ENCODE measurements at regions not wholly inside any gene's neighbourhood (a gene's known extent, or its start where the extent isn't known, plus 50 kb on each side); places are given as distances from the start of the nearest gene placed in this dataset.

DNA sequence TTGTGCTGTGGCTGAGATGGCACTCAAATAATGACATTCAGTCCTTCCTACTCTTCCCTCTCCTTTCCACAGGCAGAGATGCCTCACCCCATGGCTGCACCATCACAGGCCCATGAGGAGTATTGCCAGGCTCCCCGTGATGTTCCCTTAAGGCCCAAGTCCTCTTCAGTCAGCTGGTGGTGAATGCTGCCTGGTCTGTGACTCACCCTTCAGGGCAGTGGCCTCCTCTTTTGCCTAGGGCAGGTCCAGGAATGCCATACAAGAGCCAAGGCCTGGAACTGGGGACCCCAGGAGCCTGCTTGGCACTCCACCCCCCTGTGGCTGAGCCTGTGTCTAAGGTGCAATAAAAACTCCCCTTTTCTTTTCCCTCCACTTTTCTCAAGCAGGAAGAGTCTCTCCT, 144.2 kb upstream of the GEMIN8 start:
- H3K27ac Mint-ChIP-seq, result no peak overlapping the region
- no peak for DNase-seq (ENCODE audit: low spot score)
- ChIA-PET CTCF (no interaction called here), POLR2A (no interaction called here)
- no peak for TF ChIP-seq ZNF423 (CRISPR knock-in tag; IDR thresholded peaks at IDR 0.05)
- TF ChIP-seq NR2C2 (CRISPR knock-in tag; IDR thresholded peaks at IDR 0.05), result no peak
- no peak for TF ChIP-seq GRHL2 (CRISPR knock-in tag; IDR thresholded peaks at IDR 0.05; ENCODE audit: insufficient replicate concordance, severe bottlenecking)
- TF ChIP-seq, protein P1, sequence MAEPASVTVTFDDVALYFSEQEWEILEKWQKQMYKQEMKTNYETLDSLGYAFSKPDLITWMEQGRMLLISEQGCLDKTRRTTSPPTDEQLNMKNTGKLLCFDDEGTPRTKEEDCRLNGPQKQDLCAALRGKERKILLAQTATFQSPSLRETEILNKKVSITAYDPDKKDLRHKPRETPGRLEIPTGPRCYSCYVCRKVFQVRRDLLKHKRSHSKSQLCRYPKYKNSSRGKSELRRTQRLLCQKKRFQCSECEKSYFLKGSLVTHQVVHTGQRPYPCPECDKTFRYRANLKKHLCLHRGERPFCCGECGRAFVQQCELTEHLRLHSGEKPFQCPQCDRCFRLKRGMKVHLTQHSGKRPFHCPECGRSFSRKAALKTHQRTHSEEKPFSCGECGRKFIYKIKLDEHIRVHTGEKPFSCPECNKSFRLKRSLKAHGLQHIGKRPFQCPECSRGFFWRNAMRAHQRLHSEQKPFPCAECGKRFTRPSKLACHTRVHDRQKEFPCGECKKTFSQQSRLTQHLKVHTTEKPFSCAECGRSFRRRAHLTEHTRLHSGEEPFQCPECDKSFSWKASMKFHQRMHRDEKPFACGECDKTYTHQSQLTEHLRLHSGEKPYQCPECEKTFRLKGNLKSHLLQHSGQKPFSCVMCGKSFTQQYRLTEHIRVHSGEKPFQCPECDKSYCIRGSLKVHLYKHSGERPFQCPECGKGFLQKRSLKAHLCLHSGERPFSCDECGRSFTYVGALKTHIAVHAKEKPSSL (CRISPR knock-in tag; conservative IDR thresholded peaks at IDR 0.05), result no peak
- no peak for TF ChIP-seq FOXJ3 (CRISPR knock-in tag; IDR thresholded peaks at IDR 0.05; ENCODE audit: borderline replicate concordance)
- TF ChIP-seq ELF4 (CRISPR knock-in tag; IDR thresholded peaks at IDR 0.05; ENCODE audit: low read depth), result no peak
- TF ChIP-seq NFYB (CRISPR knock-in tag; conservative IDR thresholded peaks at IDR 0.05; ENCODE audit: low read depth), result no peak
- TF ChIP-seq JAZF1 (CRISPR knock-in tag; IDR thresholded peaks at IDR 0.05), result no peak
- TF ChIP-seq, protein P2, sequence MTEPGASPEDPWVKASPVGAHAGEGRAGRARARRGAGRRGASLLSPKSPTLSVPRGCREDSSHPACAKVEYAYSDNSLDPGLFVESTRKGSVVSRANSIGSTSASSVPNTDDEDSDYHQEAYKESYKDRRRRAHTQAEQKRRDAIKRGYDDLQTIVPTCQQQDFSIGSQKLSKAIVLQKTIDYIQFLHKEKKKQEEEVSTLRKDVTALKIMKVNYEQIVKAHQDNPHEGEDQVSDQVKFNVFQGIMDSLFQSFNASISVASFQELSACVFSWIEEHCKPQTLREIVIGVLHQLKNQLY (CRISPR knock-in tag; IDR thresholded peaks at IDR 0.05), result no peak
- TF ChIP-seq, protein P3, sequence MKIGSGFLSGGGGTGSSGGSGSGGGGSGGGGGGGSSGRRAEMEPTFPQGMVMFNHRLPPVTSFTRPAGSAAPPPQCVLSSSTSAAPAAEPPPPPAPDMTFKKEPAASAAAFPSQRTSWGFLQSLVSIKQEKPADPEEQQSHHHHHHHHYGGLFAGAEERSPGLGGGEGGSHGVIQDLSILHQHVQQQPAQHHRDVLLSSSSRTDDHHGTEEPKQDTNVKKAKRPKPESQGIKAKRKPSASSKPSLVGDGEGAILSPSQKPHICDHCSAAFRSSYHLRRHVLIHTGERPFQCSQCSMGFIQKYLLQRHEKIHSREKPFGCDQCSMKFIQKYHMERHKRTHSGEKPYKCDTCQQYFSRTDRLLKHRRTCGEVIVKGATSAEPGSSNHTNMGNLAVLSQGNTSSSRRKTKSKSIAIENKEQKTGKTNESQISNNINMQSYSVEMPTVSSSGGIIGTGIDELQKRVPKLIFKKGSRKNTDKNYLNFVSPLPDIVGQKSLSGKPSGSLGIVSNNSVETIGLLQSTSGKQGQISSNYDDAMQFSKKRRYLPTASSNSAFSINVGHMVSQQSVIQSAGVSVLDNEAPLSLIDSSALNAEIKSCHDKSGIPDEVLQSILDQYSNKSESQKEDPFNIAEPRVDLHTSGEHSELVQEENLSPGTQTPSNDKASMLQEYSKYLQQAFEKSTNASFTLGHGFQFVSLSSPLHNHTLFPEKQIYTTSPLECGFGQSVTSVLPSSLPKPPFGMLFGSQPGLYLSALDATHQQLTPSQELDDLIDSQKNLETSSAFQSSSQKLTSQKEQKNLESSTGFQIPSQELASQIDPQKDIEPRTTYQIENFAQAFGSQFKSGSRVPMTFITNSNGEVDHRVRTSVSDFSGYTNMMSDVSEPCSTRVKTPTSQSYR (CRISPR knock-in tag; IDR thresholded peaks at IDR 0.05), result no peak
- H3K4me1 Mint-ChIP-seq, result no peaks in the 10 kb centered on the region
- ATAC-seq, result no peak
- H3K27me3 Mint-ChIP-seq (ENCODE audit: low read depth), result no peaks in the 10 kb centered on the region; the same call in 1 of the 2 replicates
- H3K9me3 Mint-ChIP-seq, result peaks cover 3% of the 10 kb centered on the region
- H3K4me3 Mint-ChIP-seq, result no peak overlapping the region
- H3K36me3 Mint-ChIP-seq, result no peaks in the 10 kb centered on the region

DNA sequence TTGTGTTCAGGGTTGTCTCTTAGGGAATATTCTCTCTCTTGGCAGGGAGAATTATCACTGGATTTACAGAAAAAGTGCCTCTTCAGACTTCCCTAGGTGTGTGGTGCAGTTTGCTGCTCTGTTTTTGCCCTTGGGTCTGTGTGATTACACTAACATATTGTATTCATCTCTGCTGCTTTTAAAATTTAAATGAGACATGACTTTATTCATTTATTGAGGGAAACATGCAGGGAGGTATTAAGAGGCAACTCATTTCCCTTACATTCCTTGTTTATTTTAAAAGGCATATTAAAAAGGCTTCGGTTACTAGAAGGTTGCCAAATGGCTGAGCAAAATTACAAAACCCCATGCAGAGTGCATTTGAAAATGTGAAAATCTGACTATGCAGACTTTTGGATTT, 135.1 kb upstream of the GEMIN8 start:
- no peaks in the 10 kb centered on the region; the same call in 1 of the 2 replicates for H3K27me3 Mint-ChIP-seq (ENCODE audit: low read depth)
- H3K9me3 Mint-ChIP-seq, result peaks cover 12% of the 10 kb centered on the region
- ChIA-PET POLR2A (no interaction called here), CTCF (no interaction called here)
- H3K4me1 Mint-ChIP-seq, result no peaks in the 10 kb centered on the region
- no peak for DNase-seq (ENCODE audit: low spot score)
- H3K27ac Mint-ChIP-seq, result no peak overlapping the region
- TF ChIP-seq, protein P4, sequence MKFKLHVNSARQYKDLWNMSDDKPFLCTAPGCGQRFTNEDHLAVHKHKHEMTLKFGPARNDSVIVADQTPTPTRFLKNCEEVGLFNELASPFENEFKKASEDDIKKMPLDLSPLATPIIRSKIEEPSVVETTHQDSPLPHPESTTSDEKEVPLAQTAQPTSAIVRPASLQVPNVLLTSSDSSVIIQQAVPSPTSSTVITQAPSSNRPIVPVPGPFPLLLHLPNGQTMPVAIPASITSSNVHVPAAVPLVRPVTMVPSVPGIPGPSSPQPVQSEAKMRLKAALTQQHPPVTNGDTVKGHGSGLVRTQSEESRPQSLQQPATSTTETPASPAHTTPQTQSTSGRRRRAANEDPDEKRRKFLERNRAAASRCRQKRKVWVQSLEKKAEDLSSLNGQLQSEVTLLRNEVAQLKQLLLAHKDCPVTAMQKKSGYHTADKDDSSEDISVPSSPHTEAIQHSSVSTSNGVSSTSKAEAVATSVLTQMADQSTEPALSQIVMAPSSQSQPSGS (CRISPR knock-in tag; IDR thresholded peaks at IDR 0.05; ENCODE audit: borderline replicate concordance, low read depth), result no peak
- H3K4me3 Mint-ChIP-seq, result no peak overlapping the region
- no peak for ATAC-seq
- no peaks in the 10 kb centered on the region for H3K36me3 Mint-ChIP-seq

DNA sequence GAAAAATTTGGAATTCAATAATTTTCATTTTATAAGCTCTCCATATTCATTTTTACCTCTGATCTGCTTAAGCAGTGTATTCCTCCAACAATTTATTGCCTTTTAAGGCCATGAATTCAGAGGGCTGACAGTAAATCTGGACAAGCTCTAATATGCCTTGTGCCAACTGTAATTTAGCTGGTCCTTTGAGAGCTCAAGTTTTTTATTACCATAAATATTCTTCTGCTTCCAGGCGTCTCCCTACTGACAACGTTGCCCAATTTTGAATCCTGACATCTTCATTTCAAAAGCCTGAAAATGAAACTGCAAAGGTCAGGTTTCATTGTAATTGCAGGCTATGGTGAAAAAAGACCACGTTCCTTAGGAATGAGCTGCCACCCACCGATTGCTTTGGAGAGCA, 95.8 kb upstream of the GEMIN8 start:
- DNase-seq (ENCODE audit: low spot score), result no peak
- CTCF ChIA-PET, result no interaction called here
- no peak for ATAC-seq
- Mint-ChIP-seq H3K4me1 (no peaks in the 10 kb centered on the region), H3K36me3 (no peaks in the 10 kb centered on the region), H3K4me3 (no peak overlapping the region), H3K9me3 (no peaks in the 10 kb centered on the region), H3K27me3 (ENCODE audit: low read depth) (no peaks in the 10 kb centered on the region), H3K27ac (no peak overlapping the region)
- TF ChIP-seq ZBTB21 (CRISPR knock-in tag; IDR thresholded peaks at IDR 0.05; ENCODE audit: borderline replicate concordance), result no peak
- no peak for TF ChIP-seq FOXP1 (CRISPR knock-in tag; IDR thresholded peaks at IDR 0.05; ENCODE audit: borderline replicate concordance)
- TF ChIP-seq CREB1 (CRISPR knock-in tag; IDR thresholded peaks at IDR 0.05), result no peak
- TF ChIP-seq RELA (CRISPR knock-in tag; IDR thresholded peaks at IDR 0.05; ENCODE audit: borderline replicate concordance), result no peak
- POLR2A ChIA-PET, result no interaction called here
